ENCODE measurements at regions not wholly inside any gene's neighbourhood (a gene's known extent, or its start where the extent isn't known, plus 50 kb on each side); places are given as distances from the start of the nearest gene placed in this dataset.

DNA sequence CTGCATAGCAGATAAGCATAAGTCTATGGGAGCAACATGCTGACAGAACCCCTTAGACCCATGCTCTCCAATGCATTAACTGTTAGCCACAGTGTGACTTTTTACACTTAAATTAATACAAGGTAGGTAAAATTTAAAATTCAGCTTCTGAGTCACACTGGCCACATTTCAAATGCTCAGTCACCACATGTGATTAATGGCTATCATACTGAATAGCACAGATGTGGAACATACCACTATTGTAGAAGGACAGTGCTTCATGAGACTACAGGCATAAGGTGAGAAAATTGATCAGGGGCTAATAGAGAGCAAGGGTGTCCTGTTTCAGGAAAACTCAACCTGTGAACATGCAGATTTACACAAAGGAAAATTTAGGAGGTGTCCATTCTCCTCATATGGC is 357.0 kb upstream of the SEMA6D start:
- TF ChIP-seq, protein P1, sequence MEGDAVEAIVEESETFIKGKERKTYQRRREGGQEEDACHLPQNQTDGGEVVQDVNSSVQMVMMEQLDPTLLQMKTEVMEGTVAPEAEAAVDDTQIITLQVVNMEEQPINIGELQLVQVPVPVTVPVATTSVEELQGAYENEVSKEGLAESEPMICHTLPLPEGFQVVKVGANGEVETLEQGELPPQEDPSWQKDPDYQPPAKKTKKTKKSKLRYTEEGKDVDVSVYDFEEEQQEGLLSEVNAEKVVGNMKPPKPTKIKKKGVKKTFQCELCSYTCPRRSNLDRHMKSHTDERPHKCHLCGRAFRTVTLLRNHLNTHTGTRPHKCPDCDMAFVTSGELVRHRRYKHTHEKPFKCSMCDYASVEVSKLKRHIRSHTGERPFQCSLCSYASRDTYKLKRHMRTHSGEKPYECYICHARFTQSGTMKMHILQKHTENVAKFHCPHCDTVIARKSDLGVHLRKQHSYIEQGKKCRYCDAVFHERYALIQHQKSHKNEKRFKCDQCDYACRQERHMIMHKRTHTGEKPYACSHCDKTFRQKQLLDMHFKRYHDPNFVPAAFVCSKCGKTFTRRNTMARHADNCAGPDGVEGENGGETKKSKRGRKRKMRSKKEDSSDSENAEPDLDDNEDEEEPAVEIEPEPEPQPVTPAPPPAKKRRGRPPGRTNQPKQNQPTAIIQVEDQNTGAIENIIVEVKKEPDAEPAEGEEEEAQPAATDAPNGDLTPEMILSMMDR (IDR thresholded peaks at IDR 0.05): no peak
- TF ChIP-seq RFX5 (IDR thresholded peaks at IDR 0.05) (no peak), BHLHE40 (IDR thresholded peaks at IDR 0.05; ENCODE audit: low read depth, low read length) (no peak)
- TF ChIP-seq, protein P2, sequence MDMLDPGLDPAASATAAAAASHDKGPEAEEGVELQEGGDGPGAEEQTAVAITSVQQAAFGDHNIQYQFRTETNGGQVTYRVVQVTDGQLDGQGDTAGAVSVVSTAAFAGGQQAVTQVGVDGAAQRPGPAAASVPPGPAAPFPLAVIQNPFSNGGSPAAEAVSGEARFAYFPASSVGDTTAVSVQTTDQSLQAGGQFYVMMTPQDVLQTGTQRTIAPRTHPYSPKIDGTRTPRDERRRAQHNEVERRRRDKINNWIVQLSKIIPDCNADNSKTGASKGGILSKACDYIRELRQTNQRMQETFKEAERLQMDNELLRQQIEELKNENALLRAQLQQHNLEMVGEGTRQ (IDR thresholded peaks at IDR 0.05): no peak

All from A549 (cell line).